Fibroblast of lung (primary cell): ENCODE measurements at regions not wholly inside any gene's neighbourhood (a gene's known extent, or its start where the extent isn't known, plus 50 kb on each side); places are given as distances from the start of the nearest gene placed in this dataset.

Source experiments
- EZH2 ChIP-seq: IDR thresholded peaks from 2 replicates; pipeline ENCODE4 v1.5.1; 2012; ENCODE audit warnings: low read length, control low read depth, mild to moderate bottlenecking; ENCODE audit errors: missing control alignments
- TF ChIP-seq, protein P1 (sequence below), 2 donors: IDR thresholded peaks in 1 of 2; conservative IDR thresholded peaks in 1 of 2; 1 replicate in 1 of 2; 2 replicates in 1 of 2; pipeline ENCODE4 v1.5.1; 2011 to 2012; ENCODE audit warnings: low read length in 2 of 2, control low read depth in 1 of 2, inconsistent platforms in 1 of 2, low read depth in 1 of 2, mild to moderate bottlenecking in 1 of 2

DNA sequence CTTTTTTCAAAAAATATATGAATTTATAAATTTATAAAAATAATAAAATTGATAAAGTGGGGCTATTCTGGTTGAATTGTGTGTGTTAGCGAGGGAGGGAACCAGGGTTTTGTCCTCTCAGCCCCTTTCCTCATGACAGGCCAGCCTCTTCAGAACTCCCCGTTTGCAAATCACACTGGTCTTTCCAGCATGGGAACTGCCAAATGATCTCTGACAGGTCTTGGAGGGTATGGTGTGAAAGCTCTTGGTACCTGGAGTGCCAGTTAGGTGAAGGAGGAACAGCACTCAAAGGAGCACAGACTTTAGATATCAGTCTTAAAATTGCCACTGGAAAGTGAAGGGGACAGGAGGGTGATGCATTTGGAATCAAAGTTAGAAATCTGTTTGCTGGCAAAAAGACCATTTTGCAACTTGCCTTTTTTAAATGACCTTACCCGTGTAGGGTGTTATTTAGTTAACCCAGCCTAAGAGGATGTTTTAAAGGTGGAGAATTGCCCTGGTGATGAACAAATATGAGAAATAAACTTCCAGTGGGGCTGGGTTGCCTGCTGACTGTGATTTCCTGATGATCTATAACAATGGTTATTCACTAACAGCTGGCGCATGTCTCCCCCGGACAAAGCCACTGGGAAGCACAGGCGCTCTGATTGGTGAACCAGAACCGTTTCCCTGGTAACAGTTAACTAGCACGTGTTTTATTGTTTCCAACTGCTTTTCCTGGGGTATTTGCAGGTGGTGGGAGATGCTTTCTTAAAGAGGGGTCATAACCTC, 85.3 kb upstream of the EFEMP1 start:
- TF ChIP-seq, protein P1, sequence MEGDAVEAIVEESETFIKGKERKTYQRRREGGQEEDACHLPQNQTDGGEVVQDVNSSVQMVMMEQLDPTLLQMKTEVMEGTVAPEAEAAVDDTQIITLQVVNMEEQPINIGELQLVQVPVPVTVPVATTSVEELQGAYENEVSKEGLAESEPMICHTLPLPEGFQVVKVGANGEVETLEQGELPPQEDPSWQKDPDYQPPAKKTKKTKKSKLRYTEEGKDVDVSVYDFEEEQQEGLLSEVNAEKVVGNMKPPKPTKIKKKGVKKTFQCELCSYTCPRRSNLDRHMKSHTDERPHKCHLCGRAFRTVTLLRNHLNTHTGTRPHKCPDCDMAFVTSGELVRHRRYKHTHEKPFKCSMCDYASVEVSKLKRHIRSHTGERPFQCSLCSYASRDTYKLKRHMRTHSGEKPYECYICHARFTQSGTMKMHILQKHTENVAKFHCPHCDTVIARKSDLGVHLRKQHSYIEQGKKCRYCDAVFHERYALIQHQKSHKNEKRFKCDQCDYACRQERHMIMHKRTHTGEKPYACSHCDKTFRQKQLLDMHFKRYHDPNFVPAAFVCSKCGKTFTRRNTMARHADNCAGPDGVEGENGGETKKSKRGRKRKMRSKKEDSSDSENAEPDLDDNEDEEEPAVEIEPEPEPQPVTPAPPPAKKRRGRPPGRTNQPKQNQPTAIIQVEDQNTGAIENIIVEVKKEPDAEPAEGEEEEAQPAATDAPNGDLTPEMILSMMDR (conservative IDR thresholded peaks at IDR 0.05 in 1 of 2, IDR thresholded peaks at IDR 0.05 in 1 of 2; ENCODE audit: low read depth in 1 of 2, low read length in 2 of 2) = no peak
- no peak for TF ChIP-seq EZH2
